H1 (cell line): ENCODE measurements at regions not wholly inside any gene's neighbourhood (a gene's known extent, or its start where the extent isn't known, plus 50 kb on each side); places are given as distances from the start of the nearest gene placed in this dataset.

Experiments
- CTCF ChIA-PET: fragments of 300-600 bp; sonication (Branson Sonifier 250); formaldehyde crosslinking; loops from one replicate; lab custom pipeline; 2021; ENCODE audit not compliant: partially characterized antibody; lab: Charles Lee
- POLR2A ChIA-PET: fragments of 300-600 bp; sonication (Branson Sonifier 250); formaldehyde crosslinking; loops from one replicate; lab custom pipeline; 2021; ENCODE audit warnings: inconsistent platforms; ENCODE audit not compliant: partially characterized antibody; lab: Charles Lee
- DNase-seq, 2 experiments: peaks; one replicate each; pipeline versions ENCODE4 v3.0.0 to v3.0.0-alpha.2; 2010 to 2022; ENCODE audit warnings: low spot score in 2 of 2, low read depth in 1 of 2, mixed read lengths in 1 of 2
- FAIRE-seq: peaks from 2 replicates; lab custom pipeline; 2011; peaks lifted over from hg19 to GRCh38; lab: Jason Lieb, UNC
- H2AFZ ChIP-seq: 2 replicates; pipeline ENCODE4 v1.8.1; 2012; ENCODE audit warnings: low read length, inconsistent platforms
- H2AK5ac ChIP-seq: 2 replicates; pipeline ENCODE4 v1.6.1; 2013; ENCODE audit warnings: low read depth, low read length
- H2BK120ac ChIP-seq: replicated peaks from 2 replicates; pipeline ENCODE3; 2013; ENCODE audit warnings: low read depth, low read length, inconsistent platforms
- H2BK12ac ChIP-seq: 2 replicates; pipeline ENCODE4 v1.6.1; 2013; ENCODE audit warnings: low read depth, low read length
- H2BK15ac ChIP-seq: 2 replicates; pipeline ENCODE4 v1.6.1; 2013; ENCODE audit warnings: low read length
- H2BK20ac ChIP-seq: 2 replicates; pipeline ENCODE4 v1.6.1; 2013; ENCODE audit warnings: low read length
- H2BK5ac ChIP-seq: 2 replicates; pipeline ENCODE4 v1.6.1; 2013; ENCODE audit warnings: low read depth, low read length
- H3K14ac ChIP-seq: 2 replicates; pipeline ENCODE4 v1.6.1; 2013; ENCODE audit warnings: inconsistent platforms; ENCODE audit not compliant: insufficient read length
- H3K18ac ChIP-seq: 2 replicates; pipeline ENCODE4 v1.6.1; 2013; ENCODE audit warnings: low read length; ENCODE audit errors: extremely low read depth
- H3K23ac ChIP-seq: 2 replicates; pipeline ENCODE4 v1.6.1; 2013; ENCODE audit warnings: inconsistent platforms; ENCODE audit not compliant: insufficient read length
- H3K23me2 ChIP-seq: 2 replicates; pipeline ENCODE4 v1.6.1; 2013; ENCODE audit warnings: low read depth, low read length
- H3K27ac ChIP-seq: 2 replicates; pipeline ENCODE4 v1.6.1; 2011; ENCODE audit warnings: low read depth, low read length, inconsistent platforms
- H3K27me3 ChIP-seq, 4 experiments: replicated peaks in 1 of 4; 1 replicate in 1 of 4; 2 replicates in 3 of 4; pipeline versions ENCODE4 v1.6.1 to v1.8.1; 2011 to 2013; ENCODE audit warnings: low read length in 3 of 4, mild to moderate bottlenecking in 3 of 4, inconsistent platforms in 2 of 4, mixed read lengths in 2 of 4, moderate library complexity in 1 of 4; ENCODE audit not compliant: control insufficient read depth in 3 of 4, insufficient read depth in 3 of 4; ENCODE audit errors: extremely low read depth in 1 of 4
- H3K36me3 ChIP-seq, 4 experiments: 2 replicates each; pipeline versions ENCODE4 v1.6.1 to v1.8.1; 2011 to 2013; ENCODE audit warnings: mild to moderate bottlenecking in 4 of 4, low read length in 3 of 4, moderate library complexity in 2 of 4, control low read depth in 1 of 4, inconsistent platforms in 1 of 4; ENCODE audit not compliant: insufficient read depth in 4 of 4, control insufficient read depth in 2 of 4
- H3K4ac ChIP-seq: replicated peaks from 2 replicates; pipeline ENCODE3; 2013; ENCODE audit warnings: low read length, low read depth, mixed read lengths, inconsistent platforms; ENCODE audit not compliant: insufficient read length
- H3K4me1 ChIP-seq, 4 experiments: replicated peaks in 1 of 4; 1 replicate in 1 of 4; 2 replicates in 3 of 4; pipeline versions ENCODE4 v1.6.1 to v1.8.1; 2011 to 2013; ENCODE audit warnings: low read length in 3 of 4, inconsistent platforms in 2 of 4, mixed read lengths in 1 of 4; ENCODE audit not compliant: insufficient read depth in 4 of 4, control insufficient read depth in 3 of 4
- H3K4me2 ChIP-seq, 2 experiments: 2 replicates each; pipeline versions ENCODE4 v1.6.1 to v1.8.1; 2011 to 2013; ENCODE audit warnings: low read depth in 2 of 2, low read length in 2 of 2, control low read depth in 1 of 2, inconsistent platforms in 1 of 2, mild to moderate bottlenecking in 1 of 2; ENCODE audit not compliant: insufficient read depth in 1 of 2
- H3K4me3 ChIP-seq, 4 experiments: fragments of 200-600, 300-600 bp in 1 of 4; sonication (generic), shearing (Covaris generic), sonication (Bioruptor Twin) in 1 of 4; 2 replicates each; pipeline versions ENCODE4 v1.5.1 to v1.8.1; 2011 to 2016; ENCODE audit warnings: low read length in 4 of 4, low read depth in 3 of 4, control low read depth in 2 of 4, inconsistent platforms in 2 of 4, mild to moderate bottlenecking in 2 of 4, mixed read lengths in 1 of 4, moderate library complexity in 1 of 4; ENCODE audit not compliant: insufficient read depth in 2 of 4; ENCODE audit errors: extremely low read depth in 1 of 4
- H3K56ac ChIP-seq: replicated peaks from 2 replicates; pipeline ENCODE3; 2013; ENCODE audit warnings: low read depth, mild to moderate bottlenecking, mixed read lengths, low read length, inconsistent platforms; ENCODE audit not compliant: insufficient read length
- H3K79me1 ChIP-seq: 2 replicates; pipeline ENCODE4 v1.6.1; 2013; ENCODE audit warnings: low read depth, low read length, control low read depth
- H3K79me2 ChIP-seq, 2 experiments: 2 replicates each; pipeline versions ENCODE4 v1.6.1 to v1.8.1; 2012 to 2013; ENCODE audit warnings: low read length in 2 of 2, mild to moderate bottlenecking in 2 of 2, inconsistent platforms in 1 of 2; ENCODE audit not compliant: insufficient read depth in 2 of 2, control insufficient read depth in 1 of 2
- H3K9ac ChIP-seq, 4 experiments: replicated peaks in 1 of 4; 1 replicate in 1 of 4; 2 replicates in 3 of 4; pipeline versions ENCODE4 v1.6.1 to v1.8.1; 2011 to 2013; ENCODE audit warnings: low read depth in 3 of 4, low read length in 3 of 4, control low read depth in 2 of 4, mild to moderate bottlenecking in 2 of 4, moderate library complexity in 2 of 4, inconsistent platforms in 1 of 4; ENCODE audit errors: extremely low read depth in 1 of 4
- H3K9me3 ChIP-seq, 2 experiments: 2 replicates each; pipeline versions ENCODE4 v1.6.1 to v1.8.1; 2012 to 2013; ENCODE audit warnings: mild to moderate bottlenecking in 2 of 2, moderate library complexity in 2 of 2, control low read depth in 1 of 2, inconsistent platforms in 1 of 2, low read depth in 1 of 2, low read length in 1 of 2, mixed read lengths in 1 of 2; ENCODE audit not compliant: insufficient read depth in 2 of 2
- H4K20me1 ChIP-seq, 2 experiments: replicated peaks in 1 of 2; 2 replicates each; pipeline versions ENCODE3 to v1.8.1; 2011 to 2013; ENCODE audit warnings: inconsistent platforms in 2 of 2, low read length in 2 of 2, mild to moderate bottlenecking in 1 of 2; ENCODE audit not compliant: insufficient read depth in 2 of 2, control insufficient read depth in 1 of 2
- H4K5ac ChIP-seq: 2 replicates; pipeline ENCODE4 v1.6.1; 2013; ENCODE audit warnings: low read length, low read depth, mixed read lengths, inconsistent platforms; ENCODE audit not compliant: insufficient read length
- H4K8ac ChIP-seq: 2 replicates; pipeline ENCODE4 v1.8.0; 2013; ENCODE audit warnings: mild to moderate bottlenecking, moderate library complexity, low read length, inconsistent platforms; ENCODE audit not compliant: insufficient read depth; ENCODE audit errors: extremely low read depth
- H4K91ac ChIP-seq: replicated peaks from 2 replicates; pipeline ENCODE3; 2013; ENCODE audit warnings: low read length, mixed read lengths, inconsistent platforms; ENCODE audit not compliant: insufficient read length
- CBX8 ChIP-seq: fragments of 300-800, 300-1000 bp; sonication (generic); IDR thresholded peaks from 2 replicates; pipeline ENCODE4 v1.7.1; 2016; ENCODE audit warnings: low read depth, low read length, borderline replicate concordance
- CHD1 ChIP-seq: IDR thresholded peaks from 2 replicates; pipeline ENCODE4 v1.6.1; 2012; ENCODE audit warnings: low read depth, low read length, improper control_type of control experiment
- CTCF ChIP-seq, 3 experiments: IDR thresholded peaks; 1 replicate in 2 of 3; 2 replicates in 1 of 3; pipeline versions ENCODE4 v1.5.1 to v1.6.1; 2011; ENCODE audit warnings: low read length in 3 of 3, mild to moderate bottlenecking in 3 of 3, inconsistent platforms in 2 of 3, low read depth in 1 of 3, moderate library complexity in 1 of 3; ENCODE audit not compliant: insufficient read depth in 1 of 3; ENCODE audit errors: control extremely low read depth in 1 of 3
- KDM4A ChIP-seq: IDR thresholded peaks from one replicate; pipeline ENCODE4 v1.7.1; 2012; ENCODE audit warnings: low read depth, mild to moderate bottlenecking, moderate library complexity, low read length, inconsistent platforms; ENCODE audit not compliant: severe bottlenecking
- KDM5A ChIP-seq: fragments of 200-600 bp; IDR thresholded peaks from 2 replicates; pipeline ENCODE4 v1.7.1; 2012; ENCODE audit warnings: mild to moderate bottlenecking, low read length, inconsistent platforms, mixed read lengths
- NANOG ChIP-seq: IDR thresholded peaks from 2 replicates; pipeline ENCODE4 v1.6.1; 2011; ENCODE audit warnings: low read length, low read depth, mild to moderate bottlenecking, inconsistent platforms; ENCODE audit not compliant: insufficient read depth, poor library complexity, severe bottlenecking
- POLR2A ChIP-seq, 2 experiments: IDR thresholded peaks; 1 replicate in 1 of 2; 2 replicates in 1 of 2; pipeline ENCODE4 v1.6.1; 2011; ENCODE audit warnings: low read depth in 2 of 2, low read length in 2 of 2, mild to moderate bottlenecking in 2 of 2; ENCODE audit errors: control extremely low read depth in 1 of 2
- SAP30 ChIP-seq: fragments of 300-600 bp; sonication (generic); IDR thresholded peaks from 2 replicates; pipeline ENCODE4 v1.7.1; 2012; ENCODE audit warnings: low read length, moderate library complexity, mild to moderate bottlenecking, inconsistent platforms; ENCODE audit not compliant: insufficient read depth, insufficient replicate concordance
- SIRT6 ChIP-seq: IDR thresholded peaks from one replicate; pipeline ENCODE4 v1.7.1; 2012; ENCODE audit warnings: low read length, inconsistent platforms
- SP2 ChIP-seq: IDR thresholded peaks from 2 replicates; pipeline ENCODE4 v1.6.1; 2012; ENCODE audit warnings: mild to moderate bottlenecking, low read length, inconsistent platforms
- SRF ChIP-seq: IDR thresholded peaks from 2 replicates; pipeline ENCODE4 v1.6.1; 2011; ENCODE audit warnings: mild to moderate bottlenecking, low read depth, low read length, moderate library complexity
- whole genome bisulfite sequencing, 2 experiments: shearing (Covaris generic) in 1 of 2; methylation state at CpG; one replicate each; pipeline versions ENCODE4 v1.1.6 to v1.1.7; 2013 to 2015; ENCODE audit warnings: low lambda C conversion rate in 2 of 2, mixed read lengths in 2 of 2, inconsistent platforms in 1 of 2, low coverage in 1 of 2, missing lambda C conversion rate in 1 of 2; ENCODE audit not compliant: insufficient replicate concordance in 2 of 2, insufficient coverage in 1 of 2, insufficient read length in 1 of 2; ENCODE audit errors: extremely low coverage in 1 of 2, missing lambda C conversion rate in 1 of 2; 5-methylcytosine and 5-hydroxymethylcytosine counted together

DNA sequence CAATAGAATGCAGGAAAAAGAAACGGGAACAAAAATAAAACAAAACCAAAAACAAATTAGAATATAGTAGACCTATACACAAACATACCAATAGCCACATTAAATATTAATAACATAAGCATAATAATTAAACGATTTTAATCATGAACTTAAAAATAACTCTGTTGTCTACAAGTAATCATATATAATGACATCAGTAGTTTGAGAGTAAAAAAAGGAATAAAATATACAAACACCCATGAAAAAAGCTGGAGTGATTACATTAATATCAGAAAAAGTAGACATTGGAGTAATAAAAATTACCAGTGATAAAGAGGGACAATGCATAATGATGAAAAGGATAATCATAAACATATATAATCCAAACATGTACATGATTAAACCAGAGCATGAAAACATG, 181.8 kb downstream of the ATXN7L3B start:
- Histone ChIP-seq H3K36me3 (no peaks in the 10 kb centered on the region), H3K79me2 (no peaks in the 10 kb centered on the region), H4K8ac (no peak overlapping the region), H4K5ac (no peak overlapping the region), H3K14ac (no peak overlapping the region), H4K91ac (no peak overlapping the region), H3K4me1 (peaks cover 0 to 4% (median 3%) of the 10 kb centered on the region in 4 experiments; a peak in 5 of 7 replicates), H2BK20ac (no peak overlapping the region), H3K56ac (no peak overlapping the region), H2BK5ac (no peak overlapping the region), H3K23me2 (no peaks in the 10 kb centered on the region), H3K27me3 (no peaks in the 10 kb centered on the region), H4K20me1 (no peaks in the 10 kb centered on the region), H3K18ac (no peak overlapping the region), H2BK12ac (no peak overlapping the region), H3K23ac (no peak overlapping the region), H3K4me3 (no peak overlapping the region), H3K4me2 (no peak overlapping the region), H2AK5ac (no peak overlapping the region), H2AFZ (no peak overlapping the region), H3K9me3 (no peaks in the 10 kb centered on the region), H3K79me1 (no peaks in the 10 kb centered on the region), H2BK15ac (no peak overlapping the region), H3K9ac (no peak overlapping the region), H2BK120ac (no peak overlapping the region), H3K27ac (no peak overlapping the region), H3K4ac (no peak overlapping the region)
- ChIA-PET CTCF (no interaction called here), POLR2A (no interaction called here)
- no peak for DNase-seq
- TF ChIP-seq CBX8 (no peak), CTCF (IDR thresholded peaks at IDR 0.05; ENCODE audit: control extremely low read depth in 1 of 3, insufficient read depth in 1 of 3, low read depth in 1 of 3, low read length in 3 of 3) (no peak), CHD1 (no peak), POLR2A (IDR thresholded peaks at IDR 0.05; ENCODE audit: control extremely low read depth in 1 of 2, low read depth in 2 of 2, low read length in 2 of 2) (no peak), NANOG (no peak), SAP30 (no peak), SP2 (no peak), SIRT6 (no peak), KDM4A (no peak), KDM5A (no peak), SRF (no peak)
- FAIRE-seq, result no peak
- WGBS, 2 experiments, result 81% methylated on average over 2 of the region's 2 CpGs; no CpG with 5 or more reads in 1 of the 2 experiments
